Activated CD4-positive, alpha-beta T cell treated with anti-CD3 and anti-CD28 coated beads for 48 hours (primary cell): ENCODE measurements at regions not wholly inside any gene's neighbourhood (a gene's known extent, or its start where the extent isn't known, plus 50 kb on each side); places are given as distances from the start of the nearest gene placed in this dataset.

Experiments
- DNase-seq: peaks from one replicate; pipeline ENCODE4 v3.0.0-alpha.2; 2020

DNA sequence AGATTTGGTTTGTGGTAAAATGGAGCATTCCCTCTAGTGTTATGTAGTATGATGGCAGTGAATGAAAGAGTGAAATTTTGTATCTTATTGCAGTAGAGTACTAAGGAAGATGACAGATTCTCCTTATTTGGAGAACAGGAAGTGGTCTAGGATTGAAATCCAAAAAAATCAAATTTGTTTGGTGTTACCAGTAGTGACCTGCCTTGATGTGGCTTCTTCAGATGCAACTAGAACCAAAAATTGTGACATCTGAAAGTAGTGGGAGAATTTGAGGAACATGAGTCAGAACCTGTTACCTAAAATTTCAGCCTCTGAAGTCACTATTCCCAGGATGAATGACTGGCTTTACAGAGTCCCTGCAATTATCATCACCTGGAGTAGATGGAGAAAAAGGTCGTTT is 165.9 kb downstream of the KLF5 start:
- DNase-seq = no peak

DNA sequence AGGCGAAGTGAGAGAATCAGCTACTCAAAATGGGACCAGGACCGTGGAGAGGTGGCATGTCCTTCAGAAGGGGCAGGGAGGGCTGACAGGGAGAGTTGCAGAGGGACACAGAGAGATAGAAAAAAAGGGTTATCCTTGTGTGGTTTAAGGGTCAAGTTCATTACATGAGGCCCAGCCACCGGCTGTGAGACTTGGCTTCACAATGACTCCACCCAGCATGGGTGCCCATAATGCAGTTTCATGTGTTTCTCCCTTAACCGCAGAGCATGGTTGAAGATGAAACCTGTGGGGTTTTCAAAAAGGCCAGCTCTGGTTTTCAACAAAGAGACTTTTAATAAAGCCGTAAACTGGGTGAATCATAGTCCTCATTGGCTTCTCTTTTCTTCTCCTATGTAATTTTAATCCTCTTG is 164.6 kb downstream of the KLF5 start:
- peak; percentile 47 for DNase-seq

DNA sequence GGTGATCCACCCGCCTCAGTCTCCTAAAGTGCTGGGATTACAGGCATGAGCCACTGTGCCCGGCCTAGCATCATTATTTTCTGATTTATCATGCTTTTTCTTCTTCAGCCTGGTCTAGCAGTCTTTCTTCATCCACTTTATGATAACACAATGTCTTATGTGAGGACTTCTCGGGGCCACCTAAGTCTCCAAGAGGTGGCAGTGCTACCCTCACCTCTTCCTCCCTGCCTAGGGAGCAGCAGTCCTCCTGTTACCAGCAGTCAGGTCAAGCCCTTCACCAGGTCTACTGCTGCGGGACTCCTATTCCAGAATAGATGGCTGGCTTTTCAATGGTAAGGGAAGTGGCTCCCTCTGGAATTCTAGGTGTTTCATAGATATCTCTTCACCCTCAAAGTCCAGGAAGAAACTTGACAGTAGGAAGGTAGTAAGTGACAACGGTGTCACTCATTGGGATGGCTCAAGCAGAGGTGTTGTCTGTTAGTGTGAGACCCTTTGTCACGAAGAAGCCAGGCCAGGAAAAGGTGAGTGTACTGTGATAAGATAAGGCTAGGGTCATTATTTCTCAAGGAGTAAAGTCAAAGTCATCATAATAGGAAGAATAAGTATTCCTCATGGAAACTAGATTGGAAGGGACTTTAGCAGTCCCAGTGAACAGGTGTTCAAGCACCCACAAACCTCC is 164.0 kb downstream of the KLF5 start:
- DNase-seq = no peak

DNA sequence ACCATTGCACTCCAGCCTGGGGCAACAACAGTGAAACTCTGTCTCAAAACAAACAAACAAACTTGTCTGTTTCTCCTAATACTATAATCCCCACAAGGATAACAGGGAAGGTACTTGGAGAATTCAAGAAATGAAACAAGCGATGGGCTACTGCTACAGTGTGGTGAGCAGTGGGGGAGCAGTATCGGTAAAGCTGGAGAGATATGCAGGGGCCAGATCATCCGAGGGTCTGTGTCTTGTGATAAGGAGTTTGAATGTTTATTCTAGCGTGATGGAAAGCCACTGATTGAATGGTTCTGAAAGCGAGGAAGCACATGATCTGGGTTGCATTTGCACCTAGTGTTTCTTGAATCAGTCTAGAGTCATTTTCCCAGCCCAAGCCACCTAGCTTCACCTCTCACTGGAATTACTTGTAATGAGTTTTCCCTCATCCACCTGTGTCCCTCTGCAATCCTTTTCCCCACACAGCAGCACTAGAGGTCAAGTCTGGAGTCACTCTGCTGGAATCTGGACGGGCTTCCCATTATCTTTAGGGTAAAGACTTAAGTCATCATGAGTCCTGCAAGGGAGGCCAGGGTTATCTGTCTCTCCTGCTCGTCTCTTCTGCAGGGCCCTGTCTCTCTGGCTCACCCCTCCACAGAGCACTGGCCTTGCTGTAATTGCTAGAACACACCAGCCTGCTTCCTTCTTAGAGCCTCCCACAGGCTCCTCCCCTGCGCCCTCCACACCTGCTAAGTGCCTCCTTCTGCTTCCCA is 162.3 kb downstream of the KLF5 start:
- DNase-seq = no peak

DNA sequence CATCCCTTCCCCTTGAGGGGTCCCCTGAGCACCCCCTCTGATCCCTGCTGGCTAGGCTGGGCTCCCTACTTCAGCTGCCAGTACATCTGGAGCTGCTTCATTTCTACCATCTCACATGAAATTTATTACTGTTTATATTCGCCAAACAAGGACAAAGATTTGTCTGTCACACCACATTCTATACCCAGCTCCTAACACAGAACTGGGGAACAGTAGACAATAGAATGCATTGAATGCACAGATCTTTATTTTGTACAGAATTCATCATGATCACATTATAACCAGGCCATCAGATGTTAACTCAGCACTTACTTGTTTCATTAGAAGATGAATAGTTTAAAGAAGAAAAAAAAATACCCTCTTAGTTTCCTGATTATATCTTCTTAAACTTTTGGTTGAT is 159.4 kb downstream of the KLF5 start:
- DNase-seq = no peak

DNA sequence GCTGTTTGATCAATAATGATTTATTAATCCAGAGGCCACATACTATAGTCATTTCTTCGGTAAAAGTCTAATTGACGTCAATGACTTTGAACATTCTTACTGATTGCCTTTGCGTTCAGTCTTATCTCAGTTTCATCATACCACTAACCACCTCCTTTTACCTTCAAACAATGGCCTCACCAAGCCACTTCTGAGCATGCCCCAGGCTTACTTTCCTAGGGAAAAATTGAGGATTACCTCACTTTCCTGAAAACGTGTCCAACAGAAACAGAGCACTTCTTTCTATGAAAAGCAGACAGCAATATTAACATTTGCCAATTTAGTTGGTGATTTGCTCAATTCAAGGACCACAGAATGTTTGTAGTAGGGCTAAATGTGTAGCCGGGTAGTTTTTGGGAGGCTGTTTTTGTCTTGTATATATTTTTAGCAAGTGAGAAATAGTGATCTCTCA is 157.6 kb downstream of the KLF5 start:
- no peak for DNase-seq

DNA sequence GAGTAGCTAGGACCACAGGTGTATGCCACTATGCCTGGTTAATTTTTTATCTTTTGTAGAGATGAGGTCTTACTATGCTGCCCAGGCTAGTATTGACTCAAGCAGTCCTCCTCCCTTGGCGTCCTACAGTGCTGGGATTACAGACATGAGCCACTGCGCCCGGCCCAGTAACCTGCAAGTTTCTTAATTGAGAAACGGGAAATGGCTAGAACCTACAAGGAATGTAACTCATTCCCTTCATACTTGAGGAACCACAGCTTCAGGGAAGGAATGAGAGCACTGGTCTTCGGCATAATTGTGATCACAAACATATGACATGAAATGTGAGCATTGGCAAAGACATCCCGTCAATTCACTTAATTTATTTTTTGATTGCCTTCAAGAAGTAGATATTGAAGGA is 157.0 kb downstream of the KLF5 start:
- DNase-seq = no peak

DNA sequence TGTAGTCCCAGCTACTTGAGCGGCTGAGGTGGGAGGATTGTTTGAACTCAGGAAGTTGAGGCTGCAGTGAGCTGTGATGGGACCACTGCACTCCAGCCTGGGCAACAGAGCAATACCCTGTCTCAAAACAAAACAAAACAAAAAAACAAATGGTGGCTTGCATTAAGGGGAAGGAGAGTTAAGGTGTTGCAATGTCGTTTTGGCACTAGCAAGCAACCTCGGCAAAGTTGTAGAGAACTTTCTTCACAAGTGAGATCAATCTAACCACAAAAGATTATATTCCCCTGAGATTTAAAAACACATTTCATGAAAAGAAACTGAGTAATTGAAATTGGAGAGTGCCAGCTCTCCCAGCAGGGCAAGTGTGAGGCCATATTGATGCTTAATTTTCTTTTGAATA is 153.7 kb downstream of the KLF5 start:
- DNase-seq = no peak

DNA sequence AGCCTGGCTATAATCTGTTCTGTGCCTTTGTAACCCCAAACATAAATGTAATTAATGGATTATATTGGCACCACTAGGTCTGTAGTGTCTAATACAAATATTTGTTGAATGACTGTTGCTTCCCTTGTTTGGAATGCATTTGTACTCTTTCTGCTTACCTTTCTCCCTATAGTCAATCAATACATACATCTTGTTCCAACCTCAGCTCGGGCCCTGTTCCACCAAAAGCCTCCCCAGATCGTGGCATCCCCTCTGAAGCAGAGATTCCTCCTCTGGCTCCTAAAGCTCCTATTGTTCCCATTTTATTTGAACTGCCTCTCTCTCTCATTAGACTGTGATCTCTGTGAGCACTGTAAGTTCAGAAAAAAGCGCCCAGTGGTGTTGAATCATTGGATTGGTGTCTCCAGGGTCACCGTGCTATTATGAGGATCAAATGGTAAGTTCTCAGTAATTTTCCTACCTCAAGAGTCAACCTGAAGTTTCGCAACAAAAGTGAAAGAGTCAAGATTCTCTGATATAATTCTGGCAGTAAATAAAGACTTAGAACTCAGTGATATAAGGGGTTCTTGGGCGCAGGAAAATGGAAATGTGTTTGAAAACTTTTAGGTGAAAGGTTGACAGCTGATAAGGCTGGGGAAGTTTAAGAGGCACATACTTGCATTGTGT is 151.5 kb downstream of the KLF5 start:
- no peak for DNase-seq

DNA sequence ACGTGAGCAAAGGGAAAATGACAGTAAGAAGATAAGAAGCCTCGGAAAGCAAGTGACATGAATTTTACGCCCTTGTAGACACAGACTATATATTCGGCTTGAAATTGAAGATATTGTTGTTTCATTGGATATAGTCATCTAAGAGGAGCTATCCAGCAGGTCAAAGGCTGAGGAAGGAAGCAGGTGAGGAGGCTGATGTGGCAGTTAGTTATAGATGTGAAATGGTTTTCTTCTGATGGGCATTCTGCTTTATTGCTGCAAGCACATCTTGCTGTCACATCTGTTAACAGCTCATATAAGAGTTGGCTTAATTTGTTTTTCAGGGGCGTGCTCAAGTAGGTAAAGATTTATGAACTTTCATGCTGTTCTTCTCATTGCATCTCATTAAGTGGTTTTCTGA is 146.1 kb downstream of the KLF5 start:
- no peak for DNase-seq

DNA sequence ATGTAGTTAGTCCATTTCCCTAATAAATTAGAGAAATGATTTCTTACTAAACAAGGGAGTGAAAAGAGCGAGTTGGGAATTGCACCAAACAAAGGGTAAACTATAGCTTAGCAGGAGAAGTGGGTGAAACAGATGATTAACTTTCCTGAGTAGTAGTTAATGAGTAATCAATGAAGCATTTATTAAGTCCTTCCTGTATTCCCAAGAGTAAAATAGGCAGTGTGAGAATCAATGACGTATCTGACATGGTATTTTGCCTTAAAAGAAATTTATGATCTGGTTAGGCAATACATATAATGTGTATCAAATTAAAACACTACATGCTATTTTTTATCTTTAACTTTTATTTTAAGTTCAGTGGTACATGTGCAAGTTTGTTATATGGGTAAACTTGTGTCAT is 142.8 kb downstream of the KLF5 start:
- DNase-seq = no peak

DNA sequence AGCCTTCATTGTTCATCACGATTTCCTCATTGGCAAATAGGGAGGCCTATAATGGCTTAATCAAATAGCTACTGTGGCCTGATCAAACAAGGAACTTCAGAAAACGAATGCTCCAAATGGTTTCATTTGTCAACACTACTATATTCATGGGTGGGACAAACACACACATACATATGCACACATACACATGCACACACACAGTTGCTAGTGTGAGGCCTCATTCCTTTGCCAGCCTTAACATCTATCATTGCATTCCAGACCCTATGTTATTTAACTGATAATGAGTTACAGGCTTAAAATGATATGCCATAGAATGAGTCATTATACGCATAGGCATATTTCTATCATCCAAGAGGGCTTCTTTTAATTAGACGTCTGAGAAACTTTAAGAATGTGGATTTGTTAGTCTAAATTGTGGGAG is 140.2 kb downstream of the KLF5 start:
- DNase-seq = no peak

DNA sequence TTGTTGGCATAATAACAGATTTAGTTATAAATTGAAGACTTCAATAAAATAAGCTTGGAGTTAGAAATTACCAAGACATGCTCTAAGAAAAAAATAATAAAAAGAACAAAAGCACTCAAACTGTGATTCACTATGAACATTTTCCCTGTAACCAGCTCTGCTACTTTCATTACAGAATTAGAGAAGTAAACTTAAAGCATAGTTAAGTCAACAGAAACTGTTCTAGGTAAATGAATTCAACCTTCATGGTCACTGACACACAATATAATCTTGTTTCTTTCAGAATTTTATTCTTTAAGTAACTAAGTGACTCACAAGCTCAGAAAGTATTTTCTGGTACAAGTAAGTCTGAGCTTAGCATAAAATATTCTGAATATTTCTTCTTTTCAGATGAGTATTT is 136.3 kb downstream of the KLF5 start:
- no peak for DNase-seq

DNA sequence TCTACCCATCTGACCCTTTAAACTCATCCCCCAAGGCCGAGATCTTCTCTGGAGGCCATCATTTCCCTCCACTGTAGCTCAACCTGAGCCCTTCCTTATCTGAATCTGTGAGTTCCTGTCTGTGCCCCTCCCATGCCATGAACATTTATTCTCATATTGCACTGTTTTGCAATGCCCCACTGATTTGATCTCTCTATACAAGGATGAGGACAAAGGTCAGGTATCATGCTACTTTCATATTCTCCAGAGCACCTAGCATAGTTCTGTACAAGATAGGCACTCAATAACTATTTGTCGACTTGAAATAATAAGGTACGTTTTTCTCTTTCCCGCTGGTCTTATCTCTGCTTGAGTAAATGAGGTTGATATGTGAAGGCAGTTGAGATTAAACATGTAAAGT is 135.5 kb downstream of the KLF5 start:
- no peak for DNase-seq

DNA sequence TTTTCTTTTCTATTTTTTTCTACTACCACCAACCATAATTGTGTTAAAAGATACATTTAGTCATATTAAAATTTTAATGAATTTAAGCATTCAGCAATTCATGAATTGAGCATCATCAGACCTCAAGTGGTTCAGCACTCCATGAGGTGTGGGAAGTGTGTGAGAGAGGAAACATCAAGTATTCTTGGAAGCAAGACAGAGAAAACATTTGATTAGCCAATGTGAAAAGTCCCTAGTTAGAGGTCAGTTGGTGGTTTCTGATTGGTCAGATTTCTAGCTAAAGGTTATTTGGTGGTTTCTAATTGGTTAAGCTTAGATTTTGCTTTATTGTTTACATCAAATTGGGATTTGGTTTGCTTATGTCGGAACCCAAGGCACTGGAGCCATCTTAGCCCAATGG is 134.7 kb downstream of the KLF5 start:
- no peak for DNase-seq

DNA sequence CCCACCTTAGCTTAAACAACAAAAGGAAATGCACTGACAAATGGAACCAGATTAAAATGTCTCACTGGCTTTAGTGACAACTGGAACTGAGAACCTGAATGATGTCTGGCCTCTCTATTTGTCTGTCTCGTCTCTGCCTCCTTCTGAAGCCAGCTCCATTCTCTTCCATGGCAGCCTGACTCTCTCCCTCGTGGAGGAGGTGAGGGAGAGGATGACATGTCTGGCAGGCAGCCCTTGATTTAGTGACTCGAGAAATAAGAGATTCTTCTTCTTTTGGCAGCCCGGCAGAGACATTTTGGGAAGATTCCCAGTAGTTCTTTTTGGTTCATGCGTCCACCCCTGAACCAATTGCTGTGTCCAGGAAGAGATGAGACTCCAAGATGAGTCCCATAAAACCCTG is 131.7 kb downstream of the KLF5 start:
- no peak for DNase-seq

DNA sequence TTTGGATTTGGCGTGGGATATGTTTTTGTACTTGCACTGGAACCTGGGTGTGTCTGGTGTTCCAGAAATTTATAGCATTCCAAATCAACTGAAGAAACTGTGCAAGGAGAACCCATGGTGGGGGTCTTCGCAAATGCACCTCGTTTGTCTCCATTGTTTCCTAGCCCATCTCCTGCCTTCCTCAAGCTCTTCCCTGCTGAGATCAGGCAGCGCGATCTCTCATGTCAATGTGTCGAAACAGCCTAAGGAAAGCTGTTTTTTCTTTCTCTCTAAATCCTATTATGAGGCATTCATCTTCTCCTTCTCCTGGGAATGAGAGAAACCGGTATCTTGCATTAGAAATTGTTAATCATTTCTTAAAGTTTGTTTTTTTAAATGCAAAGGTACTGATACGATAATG is 131.0 kb downstream of the KLF5 start:
- no peak for DNase-seq

DNA sequence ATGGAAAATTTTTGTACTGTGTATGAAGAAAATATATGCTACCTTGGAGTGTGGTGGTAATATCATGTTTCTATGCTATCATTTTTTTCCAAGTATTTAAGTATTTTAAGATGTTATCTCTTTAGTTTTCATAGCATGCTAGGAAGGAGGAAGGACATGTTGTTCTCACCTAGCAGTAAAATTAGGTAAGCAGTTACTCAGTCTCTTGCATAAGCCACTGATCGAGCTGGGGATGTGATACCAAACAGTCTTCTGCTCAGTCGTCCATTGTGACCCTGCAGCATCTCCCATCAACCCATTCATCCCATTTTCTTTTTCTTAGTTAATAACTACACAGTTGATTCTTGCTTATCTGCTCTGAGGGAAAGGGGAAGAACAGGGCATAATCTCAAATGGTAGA is 130.6 kb downstream of the KLF5 start:
- no peak for DNase-seq

DNA sequence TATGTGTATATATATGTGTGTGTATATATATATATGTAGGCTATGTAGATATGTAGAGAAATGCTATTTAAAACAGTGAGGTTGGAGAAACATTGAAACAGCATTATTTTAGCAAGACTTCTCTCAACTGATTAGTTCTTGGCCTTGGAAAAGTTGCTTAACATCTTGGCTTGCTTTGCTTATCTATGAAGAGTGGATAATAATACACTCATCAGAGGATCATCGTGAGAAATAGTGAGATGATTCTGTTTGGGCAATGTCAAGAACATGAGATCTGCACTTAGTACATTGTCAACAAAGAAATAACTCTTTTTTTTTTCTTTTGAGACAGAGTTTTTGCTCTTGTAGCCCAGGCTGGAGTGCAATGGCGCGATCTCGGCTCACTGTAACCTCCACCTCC is 128.3 kb downstream of the KLF5 start:
- no peak for DNase-seq

DNA sequence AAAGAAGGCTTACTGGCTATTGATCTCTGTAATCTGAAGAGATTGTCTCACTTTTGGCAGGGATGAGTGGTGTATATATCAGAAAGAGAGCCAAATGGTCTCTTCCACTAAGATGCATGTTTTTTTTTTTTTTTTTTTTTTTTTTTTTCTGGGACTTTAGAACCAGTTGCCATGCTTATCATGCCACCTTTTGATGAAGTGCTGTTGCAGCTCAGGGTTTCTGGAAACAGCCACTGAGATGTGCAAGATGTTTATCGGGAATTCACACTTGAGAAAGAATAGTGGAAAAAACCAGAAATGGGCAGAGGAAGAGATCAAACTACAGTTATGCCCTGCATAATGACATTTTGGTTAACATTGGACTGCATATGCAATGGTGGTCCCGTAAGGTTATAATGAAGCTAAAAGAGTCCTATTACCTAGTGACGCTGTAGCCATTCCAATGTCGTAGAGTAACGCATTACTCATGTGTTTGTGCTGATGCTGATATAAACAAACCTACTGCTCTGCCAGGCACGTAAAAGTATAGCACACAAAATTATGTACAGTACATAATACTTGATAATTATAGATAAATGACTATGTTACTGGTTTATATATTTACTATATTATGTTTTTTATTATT is 121.0 kb downstream of the KLF5 start:
- DNase-seq = no peak

DNA sequence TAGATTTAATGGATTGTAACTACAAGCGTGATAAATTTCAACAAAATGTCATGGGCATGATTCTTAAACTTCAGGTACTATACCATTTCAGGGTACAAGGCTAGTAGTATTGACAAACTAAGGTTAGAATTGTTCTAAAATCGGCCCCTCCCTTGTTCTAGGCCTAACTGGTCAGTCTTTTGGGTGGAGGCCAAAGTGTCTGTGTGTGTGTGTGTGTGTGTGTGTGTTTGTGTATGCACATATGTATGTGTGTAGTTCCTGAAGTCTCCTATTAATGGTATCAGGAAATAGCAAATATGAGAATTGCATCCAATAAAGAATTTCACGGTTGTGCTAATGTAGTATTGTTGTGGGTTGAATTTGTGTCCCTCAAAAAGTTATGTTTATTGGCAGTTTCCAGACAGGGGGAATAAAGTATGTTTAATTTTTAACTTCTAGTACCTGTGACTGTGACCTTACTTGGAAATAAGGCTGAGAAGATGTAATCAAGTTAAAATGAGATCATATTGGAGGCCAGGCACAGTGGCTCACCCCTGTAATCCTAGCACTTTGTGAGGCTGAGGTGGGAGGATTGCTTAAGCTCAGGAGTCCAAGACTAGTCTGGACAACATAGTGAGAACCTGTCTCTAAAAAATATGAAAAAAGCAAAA is 119.2 kb downstream of the KLF5 start:
- DNase-seq = no peak

DNA sequence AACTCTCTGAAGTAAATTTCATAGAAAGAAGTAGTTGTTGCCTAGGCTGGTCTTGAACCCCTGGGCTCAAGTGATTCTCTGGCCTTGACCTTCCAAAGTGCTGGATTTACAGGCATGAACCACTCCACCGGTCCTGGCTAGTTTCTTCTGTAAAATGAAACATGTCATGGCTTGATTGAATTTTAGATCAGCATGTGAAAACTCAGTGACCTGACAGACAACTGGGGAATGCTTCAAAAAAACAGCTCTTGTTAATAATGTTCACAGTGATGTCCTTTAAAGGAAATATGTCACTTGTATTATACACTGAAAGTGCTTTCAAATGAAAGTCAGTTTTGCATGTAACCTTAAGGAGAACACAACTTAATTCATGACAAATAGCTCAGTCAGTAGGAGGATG is 118.2 kb downstream of the KLF5 start:
- DNase-seq = no peak

DNA sequence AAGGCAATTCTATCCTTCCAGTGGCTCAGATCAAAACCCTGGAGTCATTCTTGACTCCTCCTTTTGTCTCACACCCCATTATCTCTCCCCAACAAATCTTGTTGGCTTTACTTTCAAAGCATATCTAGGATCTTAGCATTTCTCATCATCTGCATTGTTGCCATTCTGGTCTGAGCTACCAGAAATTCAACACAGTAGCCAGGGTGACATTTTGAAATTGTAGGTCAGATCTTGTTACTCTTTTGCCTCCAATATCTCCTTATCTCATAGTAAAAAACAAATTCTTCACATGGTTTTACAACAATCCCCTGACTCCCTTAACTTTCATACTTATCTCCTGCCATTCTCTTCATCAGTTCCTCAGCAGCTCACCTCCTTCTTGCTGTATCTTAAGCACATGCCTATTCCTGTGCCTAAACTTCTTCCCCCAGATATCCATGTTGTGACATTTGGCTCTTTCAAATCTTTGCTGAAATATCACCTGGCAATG is 115.8 kb downstream of the KLF5 start:
- DNase-seq = no peak
